ENCODE measurements at regions not wholly inside any gene's neighbourhood (a gene's known extent, or its start where the extent isn't known, plus 50 kb on each side); places are given as distances from the start of the nearest gene placed in this dataset.

DNA sequence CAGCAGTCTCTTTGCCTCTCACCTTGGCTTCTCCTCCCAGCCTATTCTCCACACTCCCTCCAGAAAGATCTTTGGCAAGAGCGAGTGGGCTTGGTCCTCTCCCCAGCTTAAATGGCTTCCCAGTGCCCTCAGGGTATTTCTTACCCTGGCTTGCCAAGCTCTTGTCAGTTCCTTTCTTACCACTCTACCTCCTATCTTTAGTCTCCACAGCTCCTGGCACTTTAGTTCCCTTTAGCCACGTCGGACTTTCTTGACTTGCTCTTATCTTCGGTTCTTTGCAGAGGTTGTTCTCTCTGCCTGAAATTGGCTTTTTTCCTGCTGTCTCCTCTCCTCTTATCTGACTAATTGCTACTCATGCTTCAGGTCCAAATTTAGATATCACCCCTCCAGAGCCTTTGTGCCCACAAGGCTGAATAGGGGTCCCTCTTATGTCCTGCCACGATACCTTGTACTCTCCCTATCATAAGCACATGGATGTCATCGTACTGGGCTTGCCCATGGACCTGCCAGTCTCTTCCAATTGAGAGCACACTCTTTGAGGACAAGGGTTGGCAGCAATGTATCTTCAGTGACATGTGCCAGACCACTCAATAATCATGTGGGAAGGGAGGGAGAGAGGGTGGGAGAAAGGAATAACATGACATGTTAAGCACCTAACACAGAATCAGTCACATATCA lies 131.7 kb upstream of the CTAGE1 start:
- TF ChIP-seq, protein P1, sequence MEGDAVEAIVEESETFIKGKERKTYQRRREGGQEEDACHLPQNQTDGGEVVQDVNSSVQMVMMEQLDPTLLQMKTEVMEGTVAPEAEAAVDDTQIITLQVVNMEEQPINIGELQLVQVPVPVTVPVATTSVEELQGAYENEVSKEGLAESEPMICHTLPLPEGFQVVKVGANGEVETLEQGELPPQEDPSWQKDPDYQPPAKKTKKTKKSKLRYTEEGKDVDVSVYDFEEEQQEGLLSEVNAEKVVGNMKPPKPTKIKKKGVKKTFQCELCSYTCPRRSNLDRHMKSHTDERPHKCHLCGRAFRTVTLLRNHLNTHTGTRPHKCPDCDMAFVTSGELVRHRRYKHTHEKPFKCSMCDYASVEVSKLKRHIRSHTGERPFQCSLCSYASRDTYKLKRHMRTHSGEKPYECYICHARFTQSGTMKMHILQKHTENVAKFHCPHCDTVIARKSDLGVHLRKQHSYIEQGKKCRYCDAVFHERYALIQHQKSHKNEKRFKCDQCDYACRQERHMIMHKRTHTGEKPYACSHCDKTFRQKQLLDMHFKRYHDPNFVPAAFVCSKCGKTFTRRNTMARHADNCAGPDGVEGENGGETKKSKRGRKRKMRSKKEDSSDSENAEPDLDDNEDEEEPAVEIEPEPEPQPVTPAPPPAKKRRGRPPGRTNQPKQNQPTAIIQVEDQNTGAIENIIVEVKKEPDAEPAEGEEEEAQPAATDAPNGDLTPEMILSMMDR (IDR thresholded peaks at IDR 0.05; ENCODE audit: low read depth, low read length) = no peak
- TF ChIP-seq, protein P2, sequence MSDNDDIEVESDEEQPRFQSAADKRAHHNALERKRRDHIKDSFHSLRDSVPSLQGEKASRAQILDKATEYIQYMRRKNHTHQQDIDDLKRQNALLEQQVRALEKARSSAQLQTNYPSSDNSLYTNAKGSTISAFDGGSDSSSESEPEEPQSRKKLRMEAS (IDR thresholded peaks at IDR 0.05; ENCODE audit: low read depth, low read length) = no peak
- TF ChIP-seq POLR2A (IDR thresholded peaks at IDR 0.05; ENCODE audit: extremely low read depth, insufficient read length) = no peak
- no peak for TF ChIP-seq MYC (IDR thresholded peaks at IDR 0.05; ENCODE audit: low read depth, low read length)
